Muscle layer of duodenum (tissue), 2 donors: ENCODE measurements at regions not wholly inside any gene's neighbourhood (a gene's known extent, or its start where the extent isn't known, plus 50 kb on each side); places are given as distances from the start of the nearest gene placed in this dataset.

ENCODE experiments used
- H3K27ac ChIP-seq: one replicate; pipeline ENCODE4 v1.7.0; 2013; ENCODE audit warnings: mild to moderate bottlenecking, low read length
- H3K27me3 ChIP-seq: one replicate; pipeline ENCODE4 v1.7.0; 2013; ENCODE audit warnings: low read depth, mild to moderate bottlenecking, control low read depth, low read length
- H3K36me3 ChIP-seq, 2 donors: one replicate each; pipeline ENCODE4 v1.7.0; 2013; ENCODE audit warnings: low read length in 2 of 2, control low read depth in 1 of 2, mild to moderate bottlenecking in 1 of 2; ENCODE audit not compliant: insufficient read depth in 2 of 2, control insufficient read depth in 1 of 2
- H3K4me1 ChIP-seq, 2 donors: one replicate each; pipeline ENCODE4 v1.7.0; 2013; ENCODE audit warnings: low read length in 2 of 2, mild to moderate bottlenecking in 2 of 2, control low read depth in 1 of 2, moderate library complexity in 1 of 2; ENCODE audit not compliant: insufficient read depth in 2 of 2, control insufficient read depth in 1 of 2
- H3K4me3 ChIP-seq, 2 donors: one replicate each; pipeline ENCODE4 v1.7.0; 2013; ENCODE audit warnings: low read length in 2 of 2, low read depth in 1 of 2, mild to moderate bottlenecking in 1 of 2
- H3K9me3 ChIP-seq, 2 donors: one replicate each; pipeline ENCODE4 v1.7.0; 2013; ENCODE audit warnings: low read length in 2 of 2, control low read depth in 1 of 2, mild to moderate bottlenecking in 1 of 2; ENCODE audit not compliant: control insufficient read depth in 1 of 2
- donor health status: healthy.

DNA sequence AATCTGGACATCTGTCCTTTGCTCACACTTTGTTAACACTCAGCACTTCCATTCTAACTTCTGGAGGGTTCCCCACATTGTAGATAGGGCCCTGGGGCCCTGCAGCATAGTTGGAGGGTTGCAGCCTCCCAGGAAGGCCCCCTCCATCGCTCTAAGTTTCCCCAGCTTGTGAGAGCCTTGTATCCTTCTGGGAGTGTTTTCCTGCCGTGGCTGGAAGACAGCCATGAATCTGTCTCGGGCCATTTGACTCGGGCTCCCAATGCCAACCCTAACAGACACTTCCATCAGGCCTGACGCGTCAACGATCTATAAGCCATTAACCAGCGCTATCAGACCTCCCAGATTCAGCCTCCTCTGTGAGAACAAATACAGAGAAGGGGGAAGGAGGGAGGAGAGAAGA is 263.7 kb upstream of the RPL38 start:
- Histone ChIP-seq H3K27ac (no peak overlapping the region), H3K4me3 (no peak overlapping the region), H3K9me3 (no peaks in the 10 kb centered on the region), H3K4me1 (no peaks in the 10 kb centered on the region), H3K36me3 (no peaks in the 10 kb centered on the region), H3K27me3 (no peaks in the 10 kb centered on the region)

DNA sequence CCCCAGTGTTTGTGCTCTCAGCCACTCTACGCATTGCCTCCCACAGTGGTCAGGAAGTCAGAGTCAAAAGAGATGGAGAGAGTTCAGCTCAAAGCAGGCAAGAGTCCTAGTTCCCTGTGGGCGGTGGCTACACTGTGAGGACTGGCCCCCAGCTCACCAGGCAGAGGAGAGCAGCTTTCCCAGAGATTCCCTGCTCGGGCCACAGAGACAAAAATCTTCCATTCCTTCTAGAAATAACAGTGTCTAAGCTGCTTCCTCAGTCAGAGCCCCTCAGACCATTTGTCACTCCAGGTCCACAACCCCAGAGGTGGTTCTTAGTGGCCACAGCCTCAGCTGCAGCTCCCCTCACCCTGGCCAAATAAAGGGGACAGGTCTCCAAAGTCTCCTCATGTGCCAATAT is 263.0 kb upstream of the RPL38 start:
- no peaks in the 10 kb centered on the region for H3K27me3 ChIP-seq
- H3K36me3 ChIP-seq = no peaks in the 10 kb centered on the region
- H3K9me3 ChIP-seq = no peaks in the 10 kb centered on the region
- no peak overlapping the region for H3K27ac ChIP-seq
- no peak overlapping the region for H3K4me3 ChIP-seq
- H3K4me1 ChIP-seq = no peaks in the 10 kb centered on the region

DNA sequence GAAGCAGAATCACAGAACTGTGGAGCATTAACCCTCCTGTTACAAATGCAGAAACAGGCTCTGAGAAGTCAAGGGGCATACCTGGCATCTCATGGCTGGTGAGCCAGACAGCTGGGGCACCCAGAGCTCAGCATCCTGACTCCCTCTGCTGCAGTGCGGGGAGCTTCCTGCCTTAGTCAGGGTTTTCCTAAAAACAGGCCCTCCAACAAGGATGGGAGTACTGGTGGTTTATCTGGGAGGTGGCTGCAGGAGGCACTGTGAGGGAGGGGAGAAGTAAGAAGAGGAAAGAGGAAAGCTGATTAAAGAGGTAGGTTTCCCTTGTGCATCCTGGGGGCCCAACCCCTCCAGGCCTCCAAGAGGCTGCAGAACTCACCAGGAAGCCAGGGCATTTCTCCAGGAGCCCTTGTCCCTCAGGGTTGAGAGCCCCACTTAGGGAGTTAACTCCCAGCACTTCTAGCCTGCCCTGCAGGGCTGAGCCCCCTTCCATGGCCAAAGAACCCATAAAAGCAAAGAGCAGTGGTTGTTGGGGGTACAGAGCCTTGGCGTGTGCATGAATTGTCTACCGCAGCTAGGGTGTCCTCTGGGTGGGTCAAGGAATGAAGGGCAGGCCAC is 261.5 kb upstream of the RPL38 start:
- H3K4me3 ChIP-seq = no peak overlapping the region
- no peaks in the 10 kb centered on the region for H3K4me1 ChIP-seq
- no peak overlapping the region for H3K27ac ChIP-seq
- no peaks in the 10 kb centered on the region for H3K27me3 ChIP-seq
- no peaks in the 10 kb centered on the region for H3K9me3 ChIP-seq
- no peaks in the 10 kb centered on the region for H3K36me3 ChIP-seq

DNA sequence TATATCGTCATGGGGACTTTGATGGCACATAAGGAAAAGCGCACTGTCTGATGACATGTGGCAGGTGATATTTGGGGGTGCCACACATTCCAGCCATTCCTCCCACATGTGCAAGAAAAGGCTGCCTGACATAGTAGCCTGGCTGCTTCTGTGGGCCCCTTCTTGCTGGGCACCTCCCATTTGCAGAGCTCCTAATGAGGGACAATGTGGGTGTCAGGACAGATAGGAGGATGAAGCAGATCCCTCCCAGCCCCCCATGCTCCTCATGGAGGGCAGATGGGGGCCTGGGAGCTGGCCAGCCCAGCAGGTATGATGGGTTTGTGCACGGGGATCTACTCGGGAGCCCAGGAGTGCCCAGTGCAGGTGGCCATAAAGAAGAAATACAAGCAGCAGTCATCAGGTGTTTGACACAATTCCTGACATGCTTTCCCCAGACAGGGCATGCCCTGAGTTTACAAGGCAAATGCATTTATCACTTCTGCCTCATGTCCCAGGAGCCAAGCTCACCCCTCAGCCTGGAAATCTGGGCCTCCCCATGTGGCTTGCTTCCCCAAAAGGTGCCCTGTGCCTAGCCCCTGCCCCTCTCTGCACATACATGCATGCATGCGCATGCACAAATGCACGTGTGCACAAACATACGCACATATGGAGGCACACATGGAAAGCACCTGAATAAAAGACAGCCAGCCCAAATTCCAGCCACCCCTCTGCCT is 260.6 kb upstream of the RPL38 start:
- Histone ChIP-seq H3K27ac (no peak overlapping the region), H3K9me3 (no peaks in the 10 kb centered on the region), H3K36me3 (no peaks in the 10 kb centered on the region), H3K4me3 (no peak overlapping the region), H3K27me3 (no peaks in the 10 kb centered on the region), H3K4me1 (no peaks in the 10 kb centered on the region)

DNA sequence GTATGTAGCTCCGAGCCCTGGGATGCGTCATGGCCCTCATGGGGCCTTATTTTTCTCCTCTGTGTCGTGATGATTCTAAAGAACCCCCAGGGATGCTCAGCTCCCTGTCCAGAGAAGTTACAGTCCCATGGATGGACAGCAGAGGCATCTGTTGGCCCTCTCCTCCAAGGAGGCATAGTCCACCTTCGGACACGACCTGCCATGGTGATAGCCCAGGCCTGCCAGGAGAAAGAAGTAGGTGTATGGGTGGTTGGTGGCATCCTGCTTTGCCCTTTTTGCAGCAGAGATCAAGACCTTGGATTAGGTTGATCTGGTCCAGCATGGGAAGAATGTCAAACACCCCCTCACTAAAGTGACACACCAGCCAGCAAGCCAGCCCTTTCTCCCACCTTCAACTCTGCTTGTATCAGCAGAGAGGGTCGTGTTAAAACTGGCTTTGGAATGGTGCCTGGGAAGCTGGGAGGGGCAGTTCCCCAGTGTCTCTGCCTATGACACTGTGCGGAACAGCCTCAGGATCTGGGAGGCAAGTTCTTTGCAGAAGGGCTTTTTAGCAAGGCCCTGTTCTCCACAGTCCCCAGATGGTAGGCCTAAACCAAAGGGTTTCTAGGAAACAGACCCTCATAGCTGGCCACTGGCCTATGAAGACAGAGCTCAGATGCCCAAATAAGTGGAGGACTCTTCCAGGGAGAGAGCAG is 259.9 kb upstream of the RPL38 start:
- Histone ChIP-seq H3K27me3 (no peaks in the 10 kb centered on the region), H3K36me3 (no peaks in the 10 kb centered on the region), H3K27ac (no peak overlapping the region), H3K9me3 (no peaks in the 10 kb centered on the region), H3K4me1 (no peaks in the 10 kb centered on the region), H3K4me3 (no peak overlapping the region)

DNA sequence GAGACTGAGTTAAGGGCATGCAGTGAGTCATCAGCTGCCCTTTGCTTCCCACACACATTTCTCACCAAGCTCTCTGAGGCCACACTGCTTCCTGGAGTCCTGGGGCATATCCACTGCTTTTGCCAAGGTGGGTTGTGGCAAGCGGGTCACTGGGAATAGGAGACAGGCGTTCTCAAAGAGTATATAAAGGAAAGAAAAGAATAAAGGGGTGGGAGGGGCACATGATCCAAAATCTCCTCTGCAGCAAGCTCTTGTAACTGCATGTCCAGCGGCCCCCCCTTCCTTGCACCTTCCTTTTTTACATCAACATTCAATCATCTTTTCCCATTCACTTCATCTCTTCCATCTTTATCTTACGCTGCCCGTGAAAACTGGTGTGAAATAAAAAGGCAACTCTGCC is 259.1 kb upstream of the RPL38 start:
- Histone ChIP-seq H3K4me3 (no peak overlapping the region), H3K36me3 (no peaks in the 10 kb centered on the region), H3K9me3 (no peaks in the 10 kb centered on the region), H3K27ac (no peak overlapping the region), H3K4me1 (no peaks in the 10 kb centered on the region), H3K27me3 (no peaks in the 10 kb centered on the region)

DNA sequence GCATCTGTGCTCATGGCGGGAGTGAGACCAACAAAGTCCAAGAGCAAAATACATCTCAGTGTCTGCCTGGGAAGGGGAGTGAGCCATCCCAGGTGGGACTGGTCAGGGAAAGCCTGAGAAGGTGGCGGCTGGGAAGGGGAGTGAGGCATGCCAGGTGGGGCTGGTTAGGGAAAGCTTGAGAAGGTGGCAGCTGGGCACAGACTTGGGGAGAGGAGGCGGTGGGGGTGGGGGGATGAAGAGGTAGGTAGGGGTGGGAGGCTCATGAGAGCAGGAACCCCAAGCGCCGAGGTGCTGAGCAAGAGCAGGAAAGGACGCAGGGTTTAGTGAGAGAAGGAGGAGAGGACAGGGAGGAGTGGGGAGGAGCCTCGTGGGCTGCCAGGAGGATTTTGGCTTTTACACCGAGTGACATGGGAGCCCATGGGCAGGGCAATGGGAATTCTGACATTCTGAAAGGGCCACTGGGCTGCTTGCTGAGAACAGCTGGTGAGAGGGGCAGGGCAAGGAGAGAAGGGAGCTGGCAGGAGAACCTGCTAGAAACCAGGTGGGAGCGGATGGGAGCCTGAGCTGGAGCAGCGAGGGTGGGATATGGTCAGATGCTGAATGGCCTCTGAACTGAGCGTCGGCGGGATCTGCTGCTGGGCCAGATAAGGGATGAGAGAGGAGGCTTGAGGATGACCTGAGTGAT is 256.1 kb upstream of the RPL38 start:
- no peaks in the 10 kb centered on the region for H3K9me3 ChIP-seq
- H3K36me3 ChIP-seq = no peaks in the 10 kb centered on the region
- H3K4me3 ChIP-seq = no peak overlapping the region
- peaks cover 5% of the 10 kb centered on the region for H3K27me3 ChIP-seq
- H3K27ac ChIP-seq = no peak overlapping the region
- peaks cover 0 to 8% of the 10 kb centered on the region in 2 donors for H3K4me1 ChIP-seq

DNA sequence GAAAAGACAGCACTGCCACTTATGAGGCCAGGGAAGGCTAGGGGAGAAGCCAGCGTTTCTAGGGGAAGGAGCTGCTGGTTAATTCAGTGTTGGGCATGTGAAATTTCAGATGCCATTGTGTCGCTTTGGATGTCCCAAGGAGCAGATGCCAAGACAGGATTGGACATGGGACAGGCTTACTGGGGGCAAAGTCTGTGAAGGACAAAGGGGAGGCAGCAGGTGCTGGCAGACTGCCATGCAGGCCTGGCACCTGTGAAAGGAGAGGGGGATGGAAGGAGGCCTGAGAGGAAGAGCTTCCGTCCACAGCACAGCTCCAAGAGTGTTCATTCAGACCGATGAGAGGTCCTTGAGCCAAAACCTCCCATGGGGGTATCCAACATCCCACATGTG is 255.5 kb upstream of the RPL38 start:
- Histone ChIP-seq H3K27ac (no peak overlapping the region), H3K4me3 (no peak overlapping the region), H3K4me1 (peaks cover 0 to 13% of the 10 kb centered on the region in 2 donors), H3K27me3 (peaks cover 5% of the 10 kb centered on the region), H3K9me3 (no peaks in the 10 kb centered on the region), H3K36me3 (no peaks in the 10 kb centered on the region)

DNA sequence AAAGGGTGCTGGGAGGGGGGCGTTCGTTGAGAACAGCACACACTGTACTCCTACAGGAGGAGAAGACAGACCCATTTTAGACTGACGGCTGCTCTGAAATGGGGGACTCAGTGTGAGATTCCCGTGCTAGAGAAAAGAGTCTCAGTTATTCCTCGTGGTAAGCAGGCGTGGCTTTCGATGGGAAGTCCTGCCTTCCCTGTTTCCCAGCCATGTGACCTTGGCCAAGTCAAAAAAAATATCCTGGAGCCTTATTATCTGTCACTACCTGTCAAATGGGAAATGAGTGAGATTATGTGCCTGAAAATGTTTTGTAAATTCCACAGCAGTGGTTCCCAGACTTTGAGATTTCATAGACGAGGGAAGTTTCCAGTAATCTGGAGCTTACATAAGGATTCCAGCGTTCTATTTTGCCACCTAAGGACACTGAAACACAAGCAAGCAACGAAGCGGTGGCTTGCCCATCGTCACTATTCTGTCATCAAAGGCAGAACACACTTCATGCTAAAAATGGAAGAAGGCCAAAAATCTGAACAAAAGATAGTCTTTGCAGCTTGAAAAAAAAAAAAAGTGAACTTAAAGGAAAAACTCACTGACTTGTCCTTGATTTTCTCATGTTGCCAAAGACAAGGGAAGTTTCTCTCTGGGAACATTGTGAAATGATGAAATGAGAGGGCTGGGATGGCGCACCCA is 253.4 kb upstream of the RPL38 start:
- Histone ChIP-seq H3K4me1 (peaks cover 0 to 16% of the 10 kb centered on the region in 2 donors), H3K27me3 (peaks cover 16% of the 10 kb centered on the region), H3K9me3 (no peaks in the 10 kb centered on the region), H3K27ac (no peak overlapping the region), H3K36me3 (no peaks in the 10 kb centered on the region), H3K4me3 (no peak overlapping the region)

DNA sequence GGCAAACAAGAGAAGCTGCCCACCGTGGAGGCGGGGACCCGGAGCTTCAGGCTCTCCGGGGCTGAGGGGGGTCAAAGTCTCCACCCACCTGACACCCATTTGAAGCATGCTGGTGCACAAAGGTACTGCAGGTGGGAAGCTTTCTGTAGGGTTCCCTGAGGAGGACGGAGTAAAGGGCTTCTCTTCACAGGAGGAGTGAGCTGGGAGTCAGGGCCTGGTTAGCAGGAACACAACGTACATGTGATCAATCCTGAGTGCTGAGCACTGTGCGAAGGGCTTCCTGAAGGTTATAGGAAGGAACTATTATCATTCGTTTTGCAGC is 252.9 kb upstream of the RPL38 start:
- peaks cover 0 to 16% of the 10 kb centered on the region in 2 donors for H3K4me1 ChIP-seq
- no peak overlapping the region for H3K27ac ChIP-seq
- H3K36me3 ChIP-seq = no peaks in the 10 kb centered on the region
- H3K4me3 ChIP-seq = no peak overlapping the region
- H3K27me3 ChIP-seq = peaks cover 16% of the 10 kb centered on the region
- no peaks in the 10 kb centered on the region for H3K9me3 ChIP-seq

DNA sequence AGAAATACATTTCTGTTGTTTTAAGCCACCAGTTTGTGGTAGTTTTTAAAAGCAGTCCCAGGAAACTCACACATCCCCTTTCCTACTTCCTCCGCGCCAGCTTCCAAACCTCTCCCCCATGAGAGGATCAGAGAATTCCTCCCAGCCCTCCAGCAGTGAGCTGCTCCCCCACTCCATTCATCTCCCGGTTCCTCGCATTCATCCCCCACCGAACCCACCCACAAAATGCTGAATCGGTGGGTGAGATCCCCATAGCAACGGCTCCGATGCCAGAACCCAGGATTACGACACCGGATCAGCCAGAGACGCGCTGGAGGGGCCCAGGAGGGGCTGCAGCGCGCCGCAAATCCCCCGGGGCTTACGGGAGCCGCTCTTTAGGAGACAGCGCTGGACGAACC is 251.4 kb upstream of the RPL38 start:
- Histone ChIP-seq H3K36me3 (no peaks in the 10 kb centered on the region), H3K27ac (no peak overlapping the region), H3K4me3 (peak overlapping the region in 1 of 2 donors; percentile 62), H3K9me3 (no peaks in the 10 kb centered on the region), H3K27me3 (peaks cover 16% of the 10 kb centered on the region), H3K4me1 (peaks cover 0 to 16% of the 10 kb centered on the region in 2 donors)
